ENCODE measurements at regions not wholly inside any gene's neighbourhood (a gene's known extent, or its start where the extent isn't known, plus 50 kb on each side); places are given as distances from the start of the nearest gene placed in this dataset.

GRCh38 chr13:33464345-33464744 is 178.8 kb upstream of the STARD13 start:
- DNase-seq (ENCODE audit: insufficient read length, low spot score), result no peak
- no peak for FAIRE-seq

GRCh38 chr13:33466262-33466661 is 180.7 kb upstream of the STARD13 start:
- DNase-seq (ENCODE audit: insufficient read length, low spot score) (no peak), FAIRE-seq (no peak)
- no peak for TF ChIP-seq CTCF (IDR thresholded peaks at IDR 0.05; ENCODE audit: insufficient read depth, missing control alignments)

More at GRCh38 chr13:33464345-33464744, 178.8 kb upstream of the STARD13 start:
- TF ChIP-seq CTCF (IDR thresholded peaks at IDR 0.05; ENCODE audit: insufficient read depth, missing control alignments), result no peak

GRCh38 chr13:33467556-33467955 is 182.0 kb upstream of the STARD13 start:
- FAIRE-seq (no peak), DNase-seq (ENCODE audit: insufficient read length, low spot score) (no peak)
- TF ChIP-seq CTCF (IDR thresholded peaks at IDR 0.05; ENCODE audit: insufficient read depth, missing control alignments), result no peak

GRCh38 chr13:33471204-33471603 is 185.6 kb upstream of the STARD13 start:
- TF ChIP-seq CTCF (IDR thresholded peaks at IDR 0.05; ENCODE audit: insufficient read depth, missing control alignments), result no peak
- DNase-seq (ENCODE audit: insufficient read length, low spot score) (no peak), FAIRE-seq (no peak)

- TF ChIP-seq CTCF (IDR thresholded peaks at IDR 0.05; ENCODE audit: insufficient read depth, missing control alignments), result no peak
- FAIRE-seq, result no peak
Measured at GRCh38 chr13:33472446-33472845, 186.9 kb upstream of the STARD13 start.

GRCh38 chr13:33479105-33479504 is 193.6 kb upstream of the STARD13 start:
- FAIRE-seq, result no peak
- DNase-seq (ENCODE audit: insufficient read length, low spot score), result no peak

More at GRCh38 chr13:33472446-33472845, 186.9 kb upstream of the STARD13 start:
- DNase-seq (ENCODE audit: insufficient read length, low spot score), result no peak

GRCh38 chr13:33480561-33480960 is 195.0 kb upstream of the STARD13 start:
- FAIRE-seq (no peak), DNase-seq (ENCODE audit: insufficient read length, low spot score) (no peak)
- TF ChIP-seq CTCF (IDR thresholded peaks at IDR 0.05; ENCODE audit: insufficient read depth, missing control alignments), result no peak

More at GRCh38 chr13:33479105-33479504, 193.6 kb upstream of the STARD13 start:
- TF ChIP-seq CTCF (IDR thresholded peaks at IDR 0.05; ENCODE audit: insufficient read depth, missing control alignments), result no peak

Measured in D721Med (cell line).